ENCODE measurements at regions not wholly inside any gene's neighbourhood (a gene's known extent, or its start where the extent isn't known, plus 50 kb on each side); places are given as distances from the start of the nearest gene placed in this dataset. TPM values are rescaled to one million over a fixed set of nuclear protein-coding genes. Genes with fewer than 3 reads are reported as not detected.
"Not testable (repeated sequence)": the region's sequence is repeated elsewhere in the genome, so short reads cannot be mapped to it uniquely, and the experiment has no call there.

GRCh38 chr13:50766013-50766412 lies 77.5 kb downstream of the DLEU7 start:
- CTCF ChIA-PET: no interaction called here
- TF ChIP-seq CTCF (IDR thresholded peaks at IDR 0.05; ENCODE audit: insufficient read depth, low read depth, low read length): no peak
- no peak for DNase-seq (ENCODE audit: low read depth)
- POLR2A ChIA-PET: no interaction called here
- peaks cover 10% of the 10 kb centered on the region; the same call in 1 of the 2 replicates for H3K27me3 ChIP-seq (ENCODE audit: control insufficient read depth, insufficient read depth, low read length)
- no peak overlapping the region for H3K4me3 ChIP-seq (ENCODE audit: low read depth, low read length)
- H3K36me3 ChIP-seq (ENCODE audit: control insufficient read depth, insufficient read depth, low read length): no peaks in the 10 kb centered on the region

- no peak for TF ChIP-seq CTCF (IDR thresholded peaks at IDR 0.05; ENCODE audit: insufficient read depth, low read depth, low read length)
- H3K4me3 ChIP-seq (ENCODE audit: low read depth, low read length): no peak overlapping the region
- ChIA-PET POLR2A (no interaction called here), CTCF (no interaction called here)
- H3K36me3 ChIP-seq (ENCODE audit: control insufficient read depth, insufficient read depth, low read length): no peaks in the 10 kb centered on the region
- peaks cover 10% of the 10 kb centered on the region; the same call in 1 of the 2 replicates for H3K27me3 ChIP-seq (ENCODE audit: control insufficient read depth, insufficient read depth, low read length)
- no peak for DNase-seq (ENCODE audit: low read depth)
These were observed 76.8 kb downstream of the DLEU7 start for GRCh38 chr13:50766695-50767094.

- POLR2A ChIA-PET; CTCF ChIA-PET; H3K27me3 ChIP-seq (ENCODE audit: control insufficient read depth, insufficient read depth, low read length); H3K36me3 ChIP-seq (ENCODE audit: control insufficient read depth, insufficient read depth, low read length); H3K4me3 ChIP-seq (ENCODE audit: low read depth, low read length); DNase-seq (ENCODE audit: low read depth): not testable (repeated sequence)
These were observed 70.6 kb downstream of the DLEU7 start for GRCh38 chr13:50772881-50773280.

Small RNA genes lying in the stretch of these regions (small RNA-seq; reads per million reads assigned to genes)
- gene RF02109 (ENCODE audit: insufficient read length, low read depth, low replicate concordance) (not detected), gene RF02110 (ENCODE audit: insufficient read length, low read depth, low replicate concordance) (not detected)

Measured in BJ (cell line).